ENCODE measurements at regions not wholly inside any gene's neighbourhood (a gene's known extent, or its start where the extent isn't known, plus 50 kb on each side); places are given as distances from the start of the nearest gene placed in this dataset.

DNA sequence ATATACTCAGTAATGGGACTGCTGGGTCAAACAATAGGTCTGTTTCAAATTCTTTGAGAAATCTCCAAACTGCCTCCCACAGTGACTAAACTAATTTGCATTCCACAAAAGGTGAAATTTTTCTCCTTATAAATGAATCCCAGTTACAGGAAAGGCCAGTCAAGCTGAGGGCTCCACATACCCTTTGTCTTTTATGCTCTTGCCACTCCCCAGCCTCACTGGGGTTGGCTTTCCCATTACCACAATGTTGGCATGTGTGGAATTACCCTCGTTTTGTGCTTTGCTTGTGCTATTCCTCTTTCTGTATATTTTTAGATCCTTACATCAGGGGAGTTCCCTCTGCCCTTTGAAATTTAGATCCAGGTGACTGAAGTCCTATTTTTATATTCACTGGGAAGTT lies 220.2 kb upstream of the LCORL start:
- H3K36me3 ChIP-seq, result no peaks in the 10 kb centered on the region
- H3K27ac ChIP-seq, result no peak overlapping the region
- no peaks in the 10 kb centered on the region for H3K4me1 ChIP-seq
- 28 to 53% (median 37%) methylated on average over 1 of the region's 1 CpG for WGBS, 5 donors
- no peak for DNase-seq
- no peaks in the 10 kb centered on the region for H3K27me3 ChIP-seq (replicated peaks in 1 of 7)
- TF ChIP-seq POLR2A (IDR thresholded peaks at IDR 0.05), result no peak
- no peak for TF ChIP-seq CTCF (IDR thresholded peaks at IDR 0.05 in 8 of 11, conservative IDR thresholded peaks at IDR 0.05 in 3 of 11)
- TF ChIP-seq POLR2AphosphoS5 (IDR thresholded peaks at IDR 0.05), result no peak
- intact Hi-C loops (cut with DNase I; ENCODE audit: low total_unique reads), result no loop called here
- H3K9me3 ChIP-seq, result no peaks in the 10 kb centered on the region
- no peak overlapping the region for H3K4me3 ChIP-seq

DNA sequence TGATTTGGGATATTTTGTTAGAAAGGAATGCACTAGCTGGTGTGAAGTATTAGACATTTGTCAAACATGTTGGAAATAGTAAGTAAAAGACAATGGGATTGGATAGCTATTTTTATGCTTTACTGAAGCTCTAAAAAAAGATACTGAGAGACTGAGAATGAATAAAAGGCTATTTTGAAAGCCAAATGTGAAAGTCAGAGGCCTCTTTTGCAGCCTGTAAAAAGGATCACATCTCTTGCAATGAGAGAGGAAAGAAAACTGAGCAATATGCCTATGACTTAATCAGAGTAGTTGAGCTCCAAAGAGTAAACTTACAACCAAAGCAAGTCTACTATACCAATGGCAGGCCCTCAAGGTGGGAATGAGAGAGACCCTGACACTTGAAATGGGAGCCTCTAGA lies 212.6 kb upstream of the LCORL start:
- Histone ChIP-seq H3K36me3 (no peaks in the 10 kb centered on the region), H3K4me1 (no peaks in the 10 kb centered on the region), H3K4me3 (no peak overlapping the region), H3K27me3 (replicated peaks in 1 of 7) (no peaks in the 10 kb centered on the region), H3K9me3 (peaks cover 0 to 14% (median 11%) of the 10 kb centered on the region in 8 donors), H3K27ac (no peak overlapping the region)
- intact Hi-C loops (cut with DNase I; ENCODE audit: low total_unique reads), result no loop called here
- TF ChIP-seq POLR2A (IDR thresholded peaks at IDR 0.05) (no peak), CTCF (IDR thresholded peaks at IDR 0.05 in 8 of 11, conservative IDR thresholded peaks at IDR 0.05 in 3 of 11) (no peak), POLR2AphosphoS5 (IDR thresholded peaks at IDR 0.05) (no peak)
- DNase-seq, result no peak

- no peak overlapping the region for H3K4me3 ChIP-seq
- DNase-seq, result no peak
- no peak overlapping the region for H3K27ac ChIP-seq
- H3K9me3 ChIP-seq, result peaks cover 0 to 26% (median 24%) of the 10 kb centered on the region in 8 donors
- 54 to 77% (median 62%) methylated on average over 1 of the region's 1 CpG for WGBS, 5 donors
- H3K27me3 ChIP-seq (replicated peaks in 1 of 7), result no peaks in the 10 kb centered on the region
- H3K4me1 ChIP-seq, result no peaks in the 10 kb centered on the region
- no peak for TF ChIP-seq CTCF (IDR thresholded peaks at IDR 0.05 in 8 of 11, conservative IDR thresholded peaks at IDR 0.05 in 3 of 11)
- intact Hi-C loops (cut with DNase I; ENCODE audit: low total_unique reads), result no loop called here
- no peaks in the 10 kb centered on the region for H3K36me3 ChIP-seq
These were observed 210.2 kb upstream of the LCORL start for GRCh38 chr4:18231726-18232125.

GRCh38 chr4:18227880-18228279 lies 206.3 kb upstream of the LCORL start:
- no peak for TF ChIP-seq POLR2A (IDR thresholded peaks at IDR 0.05)
- TF ChIP-seq POLR2AphosphoS5 (IDR thresholded peaks at IDR 0.05), result no peak
- no peak for TF ChIP-seq CTCF (IDR thresholded peaks at IDR 0.05 in 8 of 11, conservative IDR thresholded peaks at IDR 0.05 in 3 of 11)
- Histone ChIP-seq H3K4me1 (no peaks in the 10 kb centered on the region), H3K27me3 (replicated peaks in 1 of 7) (peaks cover 0 to 5% (median 0%) of the 10 kb centered on the region in 7 donors), H3K4me3 (no peak overlapping the region), H3K27ac (no peak overlapping the region), H3K36me3 (no peaks in the 10 kb centered on the region), H3K9me3 (peaks cover 0 to 26% (median 24%) of the 10 kb centered on the region in 8 donors)
- DNase-seq, result no peak
- WGBS, 5 donors, result 45 to 68% (median 55%) methylated on average over 1 of the region's 1 CpG
- intact Hi-C loops (cut with DNase I; ENCODE audit: low total_unique reads), result no loop called here
